22Rv1 (cell line): ENCODE measurements at regions not wholly inside any gene's neighbourhood (a gene's known extent, or its start where the extent isn't known, plus 50 kb on each side); places are given as distances from the start of the nearest gene placed in this dataset.
"Not testable (repeated sequence)": the region's sequence is repeated elsewhere in the genome, so short reads cannot be mapped to it uniquely, and the experiment has no call there.

Experiments
- H3K27ac ChIP-seq: fragments of 450-650 bp; 2 replicates; pipeline ENCODE4 v1.5.1; 2017
- CTCF ChIP-seq: fragments of 450-650 bp; IDR thresholded peaks from 2 replicates; pipeline ENCODE4 v1.5.1; 2017; ENCODE audit warnings: mild to moderate bottlenecking
- ZFX ChIP-seq: fragments of 450-650 bp; IDR thresholded peaks from 2 replicates; pipeline ENCODE4 v1.6.1; 2017; ENCODE audit warnings: antibody characterized with exemption, borderline replicate concordance

DNA sequence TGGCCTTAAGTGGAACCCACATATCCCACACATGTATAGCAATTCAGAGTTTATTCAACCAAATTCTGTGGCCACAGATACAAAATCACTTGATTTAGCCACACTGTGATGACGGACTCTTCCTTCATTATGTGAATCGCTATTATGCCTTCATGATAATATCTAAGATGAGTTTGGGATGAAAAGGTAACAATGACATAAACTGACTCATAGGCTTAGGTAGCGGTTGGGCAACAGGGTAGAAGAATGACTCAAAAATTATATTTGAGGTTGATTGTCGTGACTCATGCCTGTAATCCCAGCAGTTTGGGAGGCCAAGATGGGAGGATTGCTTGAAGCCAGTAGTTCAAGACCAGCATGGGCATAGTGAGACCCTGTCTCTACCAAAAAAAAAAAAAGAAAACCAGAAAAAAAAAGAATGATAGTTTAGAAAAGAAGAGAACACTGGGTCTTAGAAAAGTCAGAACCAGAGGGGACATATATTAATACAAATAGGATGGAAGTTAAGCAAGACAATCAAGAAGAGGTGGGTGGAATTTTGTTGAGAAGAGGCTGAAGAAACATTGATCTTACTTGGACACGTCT, 70.4 kb upstream of the USP9X start:
- no peak overlapping the region for H3K27ac ChIP-seq
- TF ChIP-seq CTCF (no peak), ZFX (no peak)

GRCh38 chrX:41017785-41018184, 67.5 kb upstream of the USP9X start:
- not testable (repeated sequence) for H3K27ac ChIP-seq

DNA sequence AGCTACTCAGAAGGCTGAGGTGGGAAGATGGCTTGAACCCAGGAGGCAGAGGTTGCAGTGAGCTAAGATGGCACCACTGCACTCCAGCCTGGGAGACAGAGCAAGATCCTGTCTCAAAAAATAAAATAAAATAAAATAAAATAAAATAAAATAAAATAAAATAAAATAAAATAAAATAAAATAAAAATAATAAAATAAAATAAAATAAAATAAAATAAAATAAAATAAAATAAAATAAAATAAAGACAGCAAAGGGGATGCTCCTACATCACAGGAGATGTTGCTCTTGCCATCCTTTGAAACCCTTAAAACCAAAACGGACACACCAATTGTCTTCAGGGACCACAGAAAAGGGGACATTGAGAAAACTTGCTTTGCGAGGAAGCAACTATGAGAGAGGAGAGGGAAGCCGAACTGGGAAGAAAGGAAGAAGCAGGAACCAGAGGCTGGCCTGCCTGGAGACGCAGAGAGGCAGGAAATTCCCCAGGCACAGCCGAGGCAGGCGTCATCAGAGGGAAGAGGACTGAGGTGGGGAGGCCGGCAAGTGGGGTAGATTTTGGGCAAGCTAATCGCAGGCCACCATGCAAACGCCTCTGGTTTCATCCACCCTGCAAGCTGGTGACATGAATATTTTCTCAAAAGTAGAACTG, 66.7 kb upstream of the USP9X start:
- not testable (repeated sequence) for H3K27ac ChIP-seq

DNA sequence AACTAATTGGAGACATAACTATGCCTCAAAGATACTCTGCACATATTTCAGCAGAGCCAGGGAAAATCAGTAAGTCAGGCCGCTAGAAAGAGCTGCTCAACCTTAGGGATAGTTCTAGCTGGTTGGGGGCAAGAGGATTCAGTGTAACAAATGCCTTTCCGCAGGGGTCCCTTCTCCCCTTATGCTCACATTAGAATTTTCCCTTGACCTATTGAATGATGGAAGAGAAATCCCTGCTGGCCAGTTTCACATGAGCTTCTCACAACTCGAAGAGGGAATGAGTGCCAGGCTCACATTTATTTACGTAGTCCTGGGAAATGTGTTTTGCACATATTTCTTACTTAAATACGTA, 66.2 kb upstream of the USP9X start:
- TF ChIP-seq ZFX: no peak
- TF ChIP-seq CTCF: no peak
- H3K27ac ChIP-seq: no peak overlapping the region

DNA sequence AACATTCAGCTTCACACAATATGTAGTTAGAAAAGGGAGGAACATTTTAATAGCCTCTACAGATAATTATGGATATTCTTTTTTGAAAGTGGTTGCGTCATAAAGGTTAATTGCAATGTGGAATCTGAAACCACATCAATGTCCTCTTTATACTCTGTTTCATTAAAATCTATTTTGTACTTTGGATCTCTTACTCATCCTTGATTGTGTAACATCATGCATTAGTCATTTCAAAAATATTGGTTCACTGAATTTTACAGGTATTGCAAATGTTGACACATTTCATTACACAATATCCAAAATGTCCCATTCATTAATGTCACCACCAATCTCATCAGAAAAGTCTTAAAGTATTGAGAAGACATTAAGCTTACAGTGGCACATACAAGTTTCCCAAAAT, 62.7 kb upstream of the USP9X start:
- TF ChIP-seq CTCF (no peak), ZFX (no peak)

GRCh38 chrX:41023098-41023497, 62.1 kb upstream of the USP9X start:
- H3K27ac ChIP-seq: no peak overlapping the region
- no peak for TF ChIP-seq ZFX
- no peak for TF ChIP-seq CTCF

More for the DNA sequence above, 62.7 kb upstream of the USP9X start:
- H3K27ac ChIP-seq: no peak overlapping the region

DNA sequence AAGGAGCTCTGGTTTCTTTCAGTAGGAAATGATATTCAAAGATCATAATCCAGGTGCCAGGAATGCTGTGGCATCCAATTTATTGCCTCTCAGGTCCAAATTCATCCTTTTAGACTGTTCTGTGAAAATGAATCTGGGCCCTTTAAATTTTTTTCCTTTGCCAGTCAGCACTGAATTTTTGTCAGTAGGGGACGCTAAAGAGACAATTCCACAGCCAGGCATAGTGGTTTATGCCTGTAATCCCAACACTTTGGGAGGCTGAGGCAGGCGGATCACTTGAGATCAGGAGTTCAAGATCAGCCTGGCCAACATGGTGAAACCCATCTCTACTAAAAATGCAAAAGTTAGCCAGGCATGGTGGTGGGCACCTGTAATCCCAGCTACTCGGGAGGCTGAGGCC, 60.9 kb upstream of the USP9X start:
- H3K27ac ChIP-seq: not testable (repeated sequence)
- peak; percentile 56 for TF ChIP-seq CTCF

DNA sequence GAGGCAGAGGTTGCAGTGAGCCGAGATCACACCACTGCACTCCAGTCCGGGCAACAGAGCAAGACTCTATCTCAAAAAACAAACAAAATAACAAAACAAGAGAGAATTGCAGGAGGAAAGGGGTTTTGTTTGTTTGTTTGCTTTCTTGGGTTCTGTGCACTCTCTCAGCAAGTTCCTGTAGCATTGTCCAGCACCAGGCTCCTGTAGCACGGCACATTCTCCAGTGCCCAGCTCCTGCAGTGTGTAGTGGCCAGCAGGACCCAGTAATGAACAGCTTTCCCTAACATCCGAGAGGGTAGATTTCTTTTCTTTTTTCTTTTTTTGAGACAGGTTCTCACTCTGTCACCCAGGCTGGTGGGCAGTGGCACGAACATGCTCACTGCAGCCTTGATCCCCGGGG, 60.5 kb upstream of the USP9X start:
- H3K27ac ChIP-seq: no peak overlapping the region
- no peak for TF ChIP-seq CTCF
